H1 (cell line): ENCODE measurements at regions not wholly inside any gene's neighbourhood (a gene's known extent, or its start where the extent isn't known, plus 50 kb on each side); places are given as distances from the start of the nearest gene placed in this dataset.
"Not testable (repeated sequence)": the region's sequence is repeated elsewhere in the genome, so short reads cannot be mapped to it uniquely, and the experiment has no call there.

ENCODE experiments used
- CTCF ChIA-PET: fragments of 300-600 bp; sonication (Branson Sonifier 250); formaldehyde crosslinking; loops from one replicate; lab custom pipeline; 2021; ENCODE audit not compliant: partially characterized antibody; lab: Charles Lee
- POLR2A ChIA-PET: fragments of 300-600 bp; sonication (Branson Sonifier 250); formaldehyde crosslinking; loops from one replicate; lab custom pipeline; 2021; ENCODE audit warnings: inconsistent platforms; ENCODE audit not compliant: partially characterized antibody; lab: Charles Lee
- DNase-seq, 2 experiments: peaks; one replicate each; pipeline versions ENCODE4 v3.0.0 to v3.0.0-alpha.2; 2010 to 2022; ENCODE audit warnings: low spot score in 2 of 2, low read depth in 1 of 2, mixed read lengths in 1 of 2
- FAIRE-seq: peaks from 2 replicates; lab custom pipeline; 2011; peaks lifted over from hg19 to GRCh38; lab: Jason Lieb, UNC
- H2AFZ ChIP-seq: 2 replicates; pipeline ENCODE4 v1.8.1; 2012; ENCODE audit warnings: low read length, inconsistent platforms
- H2AK5ac ChIP-seq: 2 replicates; pipeline ENCODE4 v1.6.1; 2013; ENCODE audit warnings: low read depth, low read length
- H2BK120ac ChIP-seq: replicated peaks from 2 replicates; pipeline ENCODE3; 2013; ENCODE audit warnings: low read depth, low read length, inconsistent platforms
- H2BK12ac ChIP-seq: 2 replicates; pipeline ENCODE4 v1.6.1; 2013; ENCODE audit warnings: low read depth, low read length
- H2BK15ac ChIP-seq: 2 replicates; pipeline ENCODE4 v1.6.1; 2013; ENCODE audit warnings: low read length
- H2BK20ac ChIP-seq: 2 replicates; pipeline ENCODE4 v1.6.1; 2013; ENCODE audit warnings: low read length
- H2BK5ac ChIP-seq: 2 replicates; pipeline ENCODE4 v1.6.1; 2013; ENCODE audit warnings: low read depth, low read length
- H3K14ac ChIP-seq: 2 replicates; pipeline ENCODE4 v1.6.1; 2013; ENCODE audit warnings: inconsistent platforms; ENCODE audit not compliant: insufficient read length
- H3K18ac ChIP-seq: 2 replicates; pipeline ENCODE4 v1.6.1; 2013; ENCODE audit warnings: low read length; ENCODE audit errors: extremely low read depth
- H3K23ac ChIP-seq: 2 replicates; pipeline ENCODE4 v1.6.1; 2013; ENCODE audit warnings: inconsistent platforms; ENCODE audit not compliant: insufficient read length
- H3K23me2 ChIP-seq: 2 replicates; pipeline ENCODE4 v1.6.1; 2013; ENCODE audit warnings: low read depth, low read length
- H3K27ac ChIP-seq: 2 replicates; pipeline ENCODE4 v1.6.1; 2011; ENCODE audit warnings: low read depth, low read length, inconsistent platforms
- H3K27me3 ChIP-seq, 4 experiments: replicated peaks in 1 of 4; 1 replicate in 1 of 4; 2 replicates in 3 of 4; pipeline versions ENCODE4 v1.6.1 to v1.8.1; 2011 to 2013; ENCODE audit warnings: low read length in 3 of 4, mild to moderate bottlenecking in 3 of 4, inconsistent platforms in 2 of 4, mixed read lengths in 2 of 4, moderate library complexity in 1 of 4; ENCODE audit not compliant: control insufficient read depth in 3 of 4, insufficient read depth in 3 of 4; ENCODE audit errors: extremely low read depth in 1 of 4
- H3K36me3 ChIP-seq, 4 experiments: 2 replicates each; pipeline versions ENCODE4 v1.6.1 to v1.8.1; 2011 to 2013; ENCODE audit warnings: mild to moderate bottlenecking in 4 of 4, low read length in 3 of 4, moderate library complexity in 2 of 4, control low read depth in 1 of 4, inconsistent platforms in 1 of 4; ENCODE audit not compliant: insufficient read depth in 4 of 4, control insufficient read depth in 2 of 4
- H3K4ac ChIP-seq: replicated peaks from 2 replicates; pipeline ENCODE3; 2013; ENCODE audit warnings: low read length, low read depth, mixed read lengths, inconsistent platforms; ENCODE audit not compliant: insufficient read length
- H3K4me1 ChIP-seq, 4 experiments: replicated peaks in 1 of 4; 1 replicate in 1 of 4; 2 replicates in 3 of 4; pipeline versions ENCODE4 v1.6.1 to v1.8.1; 2011 to 2013; ENCODE audit warnings: low read length in 3 of 4, inconsistent platforms in 2 of 4, mixed read lengths in 1 of 4; ENCODE audit not compliant: insufficient read depth in 4 of 4, control insufficient read depth in 3 of 4
- H3K4me2 ChIP-seq, 2 experiments: 2 replicates each; pipeline versions ENCODE4 v1.6.1 to v1.8.1; 2011 to 2013; ENCODE audit warnings: low read depth in 2 of 2, low read length in 2 of 2, control low read depth in 1 of 2, inconsistent platforms in 1 of 2, mild to moderate bottlenecking in 1 of 2; ENCODE audit not compliant: insufficient read depth in 1 of 2
- H3K4me3 ChIP-seq, 4 experiments: fragments of 200-600, 300-600 bp in 1 of 4; sonication (generic), shearing (Covaris generic), sonication (Bioruptor Twin) in 1 of 4; 2 replicates each; pipeline versions ENCODE4 v1.5.1 to v1.8.1; 2011 to 2016; ENCODE audit warnings: low read length in 4 of 4, low read depth in 3 of 4, control low read depth in 2 of 4, inconsistent platforms in 2 of 4, mild to moderate bottlenecking in 2 of 4, mixed read lengths in 1 of 4, moderate library complexity in 1 of 4; ENCODE audit not compliant: insufficient read depth in 2 of 4; ENCODE audit errors: extremely low read depth in 1 of 4
- H3K56ac ChIP-seq: replicated peaks from 2 replicates; pipeline ENCODE3; 2013; ENCODE audit warnings: low read depth, mild to moderate bottlenecking, mixed read lengths, low read length, inconsistent platforms; ENCODE audit not compliant: insufficient read length
- H3K79me1 ChIP-seq: 2 replicates; pipeline ENCODE4 v1.6.1; 2013; ENCODE audit warnings: low read depth, low read length, control low read depth
- H3K79me2 ChIP-seq, 2 experiments: 2 replicates each; pipeline versions ENCODE4 v1.6.1 to v1.8.1; 2012 to 2013; ENCODE audit warnings: low read length in 2 of 2, mild to moderate bottlenecking in 2 of 2, inconsistent platforms in 1 of 2; ENCODE audit not compliant: insufficient read depth in 2 of 2, control insufficient read depth in 1 of 2
- H3K9ac ChIP-seq, 4 experiments: replicated peaks in 1 of 4; 1 replicate in 1 of 4; 2 replicates in 3 of 4; pipeline versions ENCODE4 v1.6.1 to v1.8.1; 2011 to 2013; ENCODE audit warnings: low read depth in 3 of 4, low read length in 3 of 4, control low read depth in 2 of 4, mild to moderate bottlenecking in 2 of 4, moderate library complexity in 2 of 4, inconsistent platforms in 1 of 4; ENCODE audit errors: extremely low read depth in 1 of 4
- H3K9me3 ChIP-seq, 2 experiments: 2 replicates each; pipeline versions ENCODE4 v1.6.1 to v1.8.1; 2012 to 2013; ENCODE audit warnings: mild to moderate bottlenecking in 2 of 2, moderate library complexity in 2 of 2, control low read depth in 1 of 2, inconsistent platforms in 1 of 2, low read depth in 1 of 2, low read length in 1 of 2, mixed read lengths in 1 of 2; ENCODE audit not compliant: insufficient read depth in 2 of 2
- H4K20me1 ChIP-seq, 2 experiments: replicated peaks in 1 of 2; 2 replicates each; pipeline versions ENCODE3 to v1.8.1; 2011 to 2013; ENCODE audit warnings: inconsistent platforms in 2 of 2, low read length in 2 of 2, mild to moderate bottlenecking in 1 of 2; ENCODE audit not compliant: insufficient read depth in 2 of 2, control insufficient read depth in 1 of 2
- H4K5ac ChIP-seq: 2 replicates; pipeline ENCODE4 v1.6.1; 2013; ENCODE audit warnings: low read length, low read depth, mixed read lengths, inconsistent platforms; ENCODE audit not compliant: insufficient read length
- H4K8ac ChIP-seq: 2 replicates; pipeline ENCODE4 v1.8.0; 2013; ENCODE audit warnings: mild to moderate bottlenecking, moderate library complexity, low read length, inconsistent platforms; ENCODE audit not compliant: insufficient read depth; ENCODE audit errors: extremely low read depth
- H4K91ac ChIP-seq: replicated peaks from 2 replicates; pipeline ENCODE3; 2013; ENCODE audit warnings: low read length, mixed read lengths, inconsistent platforms; ENCODE audit not compliant: insufficient read length
- WGBS, 2 experiments: shearing (Covaris generic) in 1 of 2; methylation state at CpG; one replicate each; pipeline versions ENCODE4 v1.1.6 to v1.1.7; 2013 to 2015; ENCODE audit warnings: low lambda C conversion rate in 2 of 2, mixed read lengths in 2 of 2, inconsistent platforms in 1 of 2, low coverage in 1 of 2, missing lambda C conversion rate in 1 of 2; ENCODE audit not compliant: insufficient replicate concordance in 2 of 2, insufficient coverage in 1 of 2, insufficient read length in 1 of 2; ENCODE audit errors: extremely low coverage in 1 of 2, missing lambda C conversion rate in 1 of 2; 5-methylcytosine and 5-hydroxymethylcytosine counted together

DNA sequence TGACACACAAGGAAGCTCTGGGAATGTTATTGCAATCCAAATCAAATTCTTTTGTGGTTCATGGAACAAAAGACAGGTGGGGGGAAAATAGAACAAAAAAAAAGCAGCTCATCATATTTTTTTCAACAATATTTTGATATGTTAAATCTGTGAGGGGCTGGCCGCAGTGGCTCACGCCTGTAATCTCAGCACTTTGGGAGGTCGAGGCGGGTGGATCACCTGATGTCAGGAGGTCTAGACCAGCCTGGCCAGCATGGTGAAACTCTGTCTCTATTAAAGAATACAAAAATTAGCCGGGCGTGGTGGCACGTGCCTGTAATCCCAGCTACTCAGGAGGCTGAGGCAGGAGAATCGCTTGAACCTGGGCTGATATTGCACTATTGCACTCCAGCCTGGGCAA lies 279.4 kb upstream of the SPAG17 start:
- H3K4me3 ChIP-seq, H3K4me1 ChIP-seq, H2BK20ac ChIP-seq, H2BK120ac ChIP-seq, H4K8ac ChIP-seq, H2BK5ac ChIP-seq, H2BK12ac ChIP-seq, H2AFZ ChIP-seq, H3K14ac ChIP-seq, H3K27ac ChIP-seq, H3K9ac ChIP-seq, H3K56ac ChIP-seq, H3K79me2 ChIP-seq, H3K23me2 ChIP-seq, H3K36me3 ChIP-seq, H3K27me3 ChIP-seq, H3K23ac ChIP-seq, H3K9me3 ChIP-seq, H2BK15ac ChIP-seq, H4K20me1 ChIP-seq, H3K18ac ChIP-seq, H4K5ac ChIP-seq, H3K4ac ChIP-seq, POLR2A ChIA-PET, H2AK5ac ChIP-seq, H3K4me2 ChIP-seq, H3K79me1 ChIP-seq, FAIRE-seq, H4K91ac ChIP-seq, DNase-seq: not testable (repeated sequence)
- 87% methylated on average over 8 of the region's 8 CpGs; no CpG with 5 or more reads in 1 of the 2 experiments for WGBS, 2 experiments
- CTCF ChIA-PET: interaction anchor here (1.1 kb wide), 1 partner anchor 12 kb away, joined by 4 read pairs; no protein-coding TSS in a partner anchor
